HCT116 (cell line): ENCODE measurements at regions not wholly inside any gene's neighbourhood (a gene's known extent, or its start where the extent isn't known, plus 50 kb on each side); places are given as distances from the start of the nearest gene placed in this dataset.

Experiments used
- EZH2phosphoT487 ChIP-seq: fragments of 200-600 bp; IDR thresholded peaks from 2 replicates; pipeline ENCODE4 v1.6.1; 2018; ENCODE audit warnings: antibody characterized with exemption, borderline replicate concordance
- JUND ChIP-seq: IDR thresholded peaks from 2 replicates; pipeline ENCODE4 v1.6.1; 2012
- POLR2A ChIP-seq: IDR thresholded peaks from 2 replicates; pipeline ENCODE4 v1.7.0; 2011; ENCODE audit warnings: borderline replicate concordance; ENCODE audit not compliant: insufficient read depth, insufficient read length; ENCODE audit errors: extremely low read depth
- POLR2AphosphoS5 ChIP-seq: IDR thresholded peaks from 2 replicates; pipeline ENCODE4 v1.6.1; 2011; ENCODE audit warnings: mild to moderate bottlenecking, low read depth, low read length, moderate library complexity
- RAD21 ChIP-seq: IDR thresholded peaks from 2 replicates; pipeline ENCODE4 v1.6.1; 2012; ENCODE audit warnings: low read depth, mild to moderate bottlenecking
- TF ChIP-seq, protein P1 (sequence below), 3 experiments: fragments of 200-600 bp in 1 of 3; sonication (generic) in 1 of 3; IDR thresholded peaks in 2 of 3; conservative IDR thresholded peaks in 1 of 3; 2 replicates each; pipeline ENCODE4 v1.5.1; 2012 to 2017; ENCODE audit warnings: low read depth in 2 of 3, low read length in 2 of 3, antibody characterized with exemption in 1 of 3, borderline replicate concordance in 1 of 3, control low read depth in 1 of 3, mild to moderate bottlenecking in 1 of 3, mixed read lengths in 1 of 3, mixed run types in 1 of 3, moderate library complexity in 1 of 3; ENCODE audit not compliant: insufficient read depth in 1 of 3

DNA sequence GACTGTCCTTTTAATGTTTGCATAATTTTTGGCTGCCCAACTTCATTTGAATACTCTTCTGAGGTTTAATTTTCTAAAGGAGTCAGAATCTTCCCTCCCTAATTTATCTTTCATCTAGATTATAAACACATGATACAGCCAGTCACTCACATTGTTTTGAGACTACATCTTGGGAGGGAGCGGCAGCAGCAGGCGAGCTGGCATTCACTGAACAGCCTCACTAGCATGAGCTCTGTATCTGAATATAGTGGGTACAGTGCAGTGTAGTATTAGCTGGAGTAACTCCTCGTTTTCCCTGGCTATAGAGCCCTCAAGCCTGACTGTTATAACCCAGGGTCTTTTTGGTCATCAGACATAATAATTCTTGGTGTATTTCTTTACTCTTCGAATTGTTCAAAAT lies 969.2 kb upstream of the COX7C start:
- TF ChIP-seq JUND: no peak
- TF ChIP-seq POLR2A: no peak
- TF ChIP-seq, protein P1, sequence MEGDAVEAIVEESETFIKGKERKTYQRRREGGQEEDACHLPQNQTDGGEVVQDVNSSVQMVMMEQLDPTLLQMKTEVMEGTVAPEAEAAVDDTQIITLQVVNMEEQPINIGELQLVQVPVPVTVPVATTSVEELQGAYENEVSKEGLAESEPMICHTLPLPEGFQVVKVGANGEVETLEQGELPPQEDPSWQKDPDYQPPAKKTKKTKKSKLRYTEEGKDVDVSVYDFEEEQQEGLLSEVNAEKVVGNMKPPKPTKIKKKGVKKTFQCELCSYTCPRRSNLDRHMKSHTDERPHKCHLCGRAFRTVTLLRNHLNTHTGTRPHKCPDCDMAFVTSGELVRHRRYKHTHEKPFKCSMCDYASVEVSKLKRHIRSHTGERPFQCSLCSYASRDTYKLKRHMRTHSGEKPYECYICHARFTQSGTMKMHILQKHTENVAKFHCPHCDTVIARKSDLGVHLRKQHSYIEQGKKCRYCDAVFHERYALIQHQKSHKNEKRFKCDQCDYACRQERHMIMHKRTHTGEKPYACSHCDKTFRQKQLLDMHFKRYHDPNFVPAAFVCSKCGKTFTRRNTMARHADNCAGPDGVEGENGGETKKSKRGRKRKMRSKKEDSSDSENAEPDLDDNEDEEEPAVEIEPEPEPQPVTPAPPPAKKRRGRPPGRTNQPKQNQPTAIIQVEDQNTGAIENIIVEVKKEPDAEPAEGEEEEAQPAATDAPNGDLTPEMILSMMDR (IDR thresholded peaks at IDR 0.05 in 2 of 3, conservative IDR thresholded peaks at IDR 0.05 in 1 of 3; ENCODE audit: borderline replicate concordance in 1 of 3, insufficient read depth in 1 of 3, low read depth in 2 of 3, low read length in 2 of 3): no peak
- TF ChIP-seq POLR2AphosphoS5: no peak
- no peak for TF ChIP-seq EZH2phosphoT487
- no peak for TF ChIP-seq RAD21
